Panc1 (cell line): ENCODE measurements at regions not wholly inside any gene's neighbourhood (a gene's known extent, or its start where the extent isn't known, plus 50 kb on each side); places are given as distances from the start of the nearest gene placed in this dataset.

ENCODE experiments used
- ATAC-seq: fragments of 200-7000 bp; cut with Tn5 transposase; 2 replicates; pipeline ENCODE4 v1.9.1; 2020; ENCODE audit warnings: mild to moderate bottlenecking, moderate library complexity
- BruUV-seq: library from RNA; stranded (reverse); fragments of 400-500 nt; replicated peaks from 2 replicates; lab custom pipeline; 2021; lab: Mats Ljungman, UMichigan
- CTCF ChIA-PET: fragments of 300-600 bp; sonication (Branson Sonifier 250); formaldehyde crosslinking; loops from one replicate; lab custom pipeline; 2022; ENCODE audit warnings: antibody characterized with exemption; lab: Charles Lee
- POLR2A ChIA-PET: fragments of 300-600 bp; sonication (Branson Sonifier 250); formaldehyde crosslinking; loops from one replicate; lab custom pipeline; 2022; ENCODE audit warnings: antibody characterized with exemption; lab: Charles Lee
- DNase-seq: peaks from one replicate; pipeline ENCODE4 v3.0.0-alpha.2; 2010; ENCODE audit warnings: low read depth, low spot score
- H3K27ac ChIP-seq: 2 replicates; pipeline ENCODE4 v1.5.1; 2011; ENCODE audit warnings: mild to moderate bottlenecking, low read length, inconsistent platforms
- H3K27me3 ChIP-seq: fragments of 200-500 bp; sonication (Bioruptor generic); 2 replicates; pipeline ENCODE4 v1.6.0; 2014; ENCODE audit warnings: low read length, inconsistent platforms; ENCODE audit not compliant: control insufficient read depth, insufficient read depth
- H3K36me3 ChIP-seq: fragments of 200-500 bp; sonication (Bioruptor generic); 2 replicates; pipeline ENCODE4 v1.5.1; 2014; ENCODE audit warnings: inconsistent platforms, mild to moderate bottlenecking, low read length, moderate library complexity; ENCODE audit not compliant: control insufficient read depth, insufficient read depth
- H3K4me1 ChIP-seq: 2 replicates; pipeline ENCODE4 v1.5.1; 2011; ENCODE audit warnings: inconsistent platforms, mild to moderate bottlenecking, low read length, moderate library complexity; ENCODE audit not compliant: control insufficient read depth, insufficient read depth
- H3K4me3 ChIP-seq, 2 experiments: 2 replicates each; pipeline ENCODE4 v1.5.1; 2011 to 2012; ENCODE audit warnings: low read depth in 2 of 2, low read length in 2 of 2, mild to moderate bottlenecking in 2 of 2, inconsistent platforms in 1 of 2, moderate library complexity in 1 of 2
- H3K9me3 ChIP-seq: fragments of 200-500 bp; sonication (Bioruptor generic); 2 replicates; pipeline ENCODE4 v1.5.1; 2014; ENCODE audit warnings: low read depth, mild to moderate bottlenecking, inconsistent platforms, low read length, moderate library complexity; ENCODE audit not compliant: control insufficient read depth, insufficient read depth
- CTCF ChIP-seq: fragments of 450-650 bp; IDR thresholded peaks from 2 replicates; pipeline ENCODE4 v1.5.1; 2017; ENCODE audit warnings: mild to moderate bottlenecking
- POLR2AphosphoS5 ChIP-seq: IDR thresholded peaks from 2 replicates; pipeline ENCODE4 v1.6.1; 2012; ENCODE audit warnings: mild to moderate bottlenecking, low read depth, low read length, moderate library complexity
- REST ChIP-seq, 2 experiments: IDR thresholded peaks; 2 replicates each; pipeline ENCODE4 v1.6.1; 2011 to 2012; ENCODE audit warnings: low read depth in 2 of 2, control low read depth in 1 of 2, low read length in 1 of 2, mild to moderate bottlenecking in 1 of 2, moderate library complexity in 1 of 2; ENCODE audit not compliant: insufficient read depth in 1 of 2
- SIN3A ChIP-seq: IDR thresholded peaks from 2 replicates; pipeline ENCODE4 v1.6.1; 2012; ENCODE audit warnings: low read depth, mild to moderate bottlenecking, low read length, moderate library complexity, borderline replicate concordance; ENCODE audit not compliant: insufficient read depth
- TCF7L2 ChIP-seq: IDR thresholded peaks from 2 replicates; pipeline ENCODE4 v1.6.1; 2011; ENCODE audit warnings: mild to moderate bottlenecking, low read depth, low read length, inconsistent platforms
- in situ Hi-C: cut with HindIII; loops from 2 replicates; pipeline ENCODE4 v1.10.0; 2016; ENCODE audit warnings: low sequenced_read_pairs, low pct_unique_long_range_greater_than_20kb
- intact Hi-C: fragments of 100-400 bp; cut with micrococcal nuclease; formaldehyde crosslinking; loops from one replicate; pipeline ENCODE4 v1.10.0; 2022; ENCODE audit not compliant: unreplicated experiment

GRCh38 chr16:18048853-18049546 is 287.5 kb downstream of the NPIPA8 start:
- Histone ChIP-seq H3K36me3 (no peaks in the 10 kb centered on the region), H3K27ac (no peak overlapping the region), H3K9me3 (no peaks in the 10 kb centered on the region), H3K27me3 (no peaks in the 10 kb centered on the region; the same call in 1 of the 2 replicates), H3K4me3 (no peak overlapping the region), H3K4me1 (no peaks in the 10 kb centered on the region)
- POLR2A ChIA-PET: no interaction called here
- DNase-seq (no peak), ATAC-seq (no peak)
- intact Hi-C loops (no loop called here), in situ Hi-C loops (no loop called here)
- TF ChIP-seq TCF7L2 (no peak), CTCF (no peak), REST (IDR thresholded peaks at IDR 0.05; ENCODE audit: insufficient read depth in 1 of 2, low read depth in 2 of 2, low read length in 1 of 2) (no peak), SIN3A (no peak)
- no TSS peak for BruUV-seq
- CTCF ChIA-PET: no interaction called here

- no peaks in the 10 kb centered on the region for H3K4me1 ChIP-seq
- no peaks in the 10 kb centered on the region for H3K9me3 ChIP-seq
- no peak overlapping the region for H3K4me3 ChIP-seq
- ChIA-PET CTCF (no interaction called here), POLR2A (no interaction called here)
- no peaks in the 10 kb centered on the region; the same call in 1 of the 2 replicates for H3K27me3 ChIP-seq
- H3K36me3 ChIP-seq: no peaks in the 10 kb centered on the region
- TF ChIP-seq REST (IDR thresholded peaks at IDR 0.05; ENCODE audit: insufficient read depth in 1 of 2, low read depth in 2 of 2, low read length in 1 of 2) (no peak), POLR2AphosphoS5 (no peak)
- intact Hi-C loops (no loop called here), in situ Hi-C loops (no loop called here)
- H3K27ac ChIP-seq: no peak overlapping the region
- BruUV-seq: no TSS peak
- ATAC-seq (no peak), DNase-seq (no peak)
Measured at GRCh38 chr16:18047761-18048160, 288.8 kb downstream of the NPIPA8 start.
